ENCODE measurements at regions not wholly inside any gene's neighbourhood (a gene's known extent, or its start where the extent isn't known, plus 50 kb on each side); places are given as distances from the start of the nearest gene placed in this dataset.

DNA sequence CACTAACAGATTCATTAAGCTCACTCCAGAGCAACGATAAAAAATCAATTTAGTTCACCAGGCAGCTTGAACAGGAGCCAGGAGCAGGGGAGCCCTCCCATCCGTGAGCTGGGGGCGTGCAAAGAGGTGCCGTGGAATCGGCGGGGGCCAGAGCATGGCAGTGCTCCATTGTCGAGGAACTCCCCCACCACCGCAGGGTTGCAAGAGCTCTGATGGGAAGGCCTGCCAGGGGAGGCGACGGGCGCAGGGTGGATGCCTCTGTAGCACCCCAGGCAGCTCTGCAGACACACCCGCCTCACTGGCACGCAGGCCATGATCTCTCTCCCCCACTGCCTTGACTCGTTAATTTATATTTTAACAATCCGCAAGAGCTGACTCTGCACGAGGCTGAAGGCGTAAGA, 433.2 kb downstream of the MIAT start:
- no peak for TF ChIP-seq POLR2A (IDR thresholded peaks at IDR 0.05)
- TF ChIP-seq, protein P1, sequence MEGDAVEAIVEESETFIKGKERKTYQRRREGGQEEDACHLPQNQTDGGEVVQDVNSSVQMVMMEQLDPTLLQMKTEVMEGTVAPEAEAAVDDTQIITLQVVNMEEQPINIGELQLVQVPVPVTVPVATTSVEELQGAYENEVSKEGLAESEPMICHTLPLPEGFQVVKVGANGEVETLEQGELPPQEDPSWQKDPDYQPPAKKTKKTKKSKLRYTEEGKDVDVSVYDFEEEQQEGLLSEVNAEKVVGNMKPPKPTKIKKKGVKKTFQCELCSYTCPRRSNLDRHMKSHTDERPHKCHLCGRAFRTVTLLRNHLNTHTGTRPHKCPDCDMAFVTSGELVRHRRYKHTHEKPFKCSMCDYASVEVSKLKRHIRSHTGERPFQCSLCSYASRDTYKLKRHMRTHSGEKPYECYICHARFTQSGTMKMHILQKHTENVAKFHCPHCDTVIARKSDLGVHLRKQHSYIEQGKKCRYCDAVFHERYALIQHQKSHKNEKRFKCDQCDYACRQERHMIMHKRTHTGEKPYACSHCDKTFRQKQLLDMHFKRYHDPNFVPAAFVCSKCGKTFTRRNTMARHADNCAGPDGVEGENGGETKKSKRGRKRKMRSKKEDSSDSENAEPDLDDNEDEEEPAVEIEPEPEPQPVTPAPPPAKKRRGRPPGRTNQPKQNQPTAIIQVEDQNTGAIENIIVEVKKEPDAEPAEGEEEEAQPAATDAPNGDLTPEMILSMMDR (IDR thresholded peaks at IDR 0.05): no peak

All from Peyer's patch (tissue), 4 donors.